Panc1 (cell line): ENCODE measurements at regions not wholly inside any gene's neighbourhood (a gene's known extent, or its start where the extent isn't known, plus 50 kb on each side); places are given as distances from the start of the nearest gene placed in this dataset.

Experiments
- ATAC-seq: fragments of 200-7000 bp; cut with Tn5 transposase; 2 replicates; pipeline ENCODE4 v1.9.1; 2020; ENCODE audit warnings: mild to moderate bottlenecking, moderate library complexity
- BruUV-seq: library from RNA; stranded (reverse); fragments of 400-500 nt; replicated peaks from 2 replicates; lab custom pipeline; 2021; lab: Mats Ljungman, UMichigan
- CTCF ChIA-PET: fragments of 300-600 bp; sonication (Branson Sonifier 250); formaldehyde crosslinking; loops from one replicate; lab custom pipeline; 2022; ENCODE audit warnings: antibody characterized with exemption; lab: Charles Lee
- POLR2A ChIA-PET: fragments of 300-600 bp; sonication (Branson Sonifier 250); formaldehyde crosslinking; loops from one replicate; lab custom pipeline; 2022; ENCODE audit warnings: antibody characterized with exemption; lab: Charles Lee
- DNase-seq: peaks from one replicate; pipeline ENCODE4 v3.0.0-alpha.2; 2010; ENCODE audit warnings: low read depth, low spot score
- H3K27ac ChIP-seq: 2 replicates; pipeline ENCODE4 v1.5.1; 2011; ENCODE audit warnings: mild to moderate bottlenecking, low read length, inconsistent platforms
- H3K27me3 ChIP-seq: fragments of 200-500 bp; sonication (Bioruptor generic); 2 replicates; pipeline ENCODE4 v1.6.0; 2014; ENCODE audit warnings: low read length, inconsistent platforms; ENCODE audit not compliant: control insufficient read depth, insufficient read depth
- H3K36me3 ChIP-seq: fragments of 200-500 bp; sonication (Bioruptor generic); 2 replicates; pipeline ENCODE4 v1.5.1; 2014; ENCODE audit warnings: inconsistent platforms, mild to moderate bottlenecking, low read length, moderate library complexity; ENCODE audit not compliant: control insufficient read depth, insufficient read depth
- H3K4me1 ChIP-seq: 2 replicates; pipeline ENCODE4 v1.5.1; 2011; ENCODE audit warnings: inconsistent platforms, mild to moderate bottlenecking, low read length, moderate library complexity; ENCODE audit not compliant: control insufficient read depth, insufficient read depth
- H3K4me3 ChIP-seq, 2 experiments: 2 replicates each; pipeline ENCODE4 v1.5.1; 2011 to 2012; ENCODE audit warnings: low read depth in 2 of 2, low read length in 2 of 2, mild to moderate bottlenecking in 2 of 2, inconsistent platforms in 1 of 2, moderate library complexity in 1 of 2
- H3K9me3 ChIP-seq: fragments of 200-500 bp; sonication (Bioruptor generic); 2 replicates; pipeline ENCODE4 v1.5.1; 2014; ENCODE audit warnings: low read depth, mild to moderate bottlenecking, inconsistent platforms, low read length, moderate library complexity; ENCODE audit not compliant: control insufficient read depth, insufficient read depth
- CTCF ChIP-seq: fragments of 450-650 bp; IDR thresholded peaks from 2 replicates; pipeline ENCODE4 v1.5.1; 2017; ENCODE audit warnings: mild to moderate bottlenecking
- POLR2AphosphoS5 ChIP-seq: IDR thresholded peaks from 2 replicates; pipeline ENCODE4 v1.6.1; 2012; ENCODE audit warnings: mild to moderate bottlenecking, low read depth, low read length, moderate library complexity
- REST ChIP-seq, 2 experiments: IDR thresholded peaks; 2 replicates each; pipeline ENCODE4 v1.6.1; 2011 to 2012; ENCODE audit warnings: low read depth in 2 of 2, control low read depth in 1 of 2, low read length in 1 of 2, mild to moderate bottlenecking in 1 of 2, moderate library complexity in 1 of 2; ENCODE audit not compliant: insufficient read depth in 1 of 2
- SIN3A ChIP-seq: IDR thresholded peaks from 2 replicates; pipeline ENCODE4 v1.6.1; 2012; ENCODE audit warnings: low read depth, mild to moderate bottlenecking, low read length, moderate library complexity, borderline replicate concordance; ENCODE audit not compliant: insufficient read depth
- TCF7L2 ChIP-seq: IDR thresholded peaks from 2 replicates; pipeline ENCODE4 v1.6.1; 2011; ENCODE audit warnings: mild to moderate bottlenecking, low read depth, low read length, inconsistent platforms
- in situ Hi-C: cut with HindIII; loops from 2 replicates; pipeline ENCODE4 v1.10.0; 2016; ENCODE audit warnings: low sequenced_read_pairs, low pct_unique_long_range_greater_than_20kb
- intact Hi-C: fragments of 100-400 bp; cut with micrococcal nuclease; formaldehyde crosslinking; loops from one replicate; pipeline ENCODE4 v1.10.0; 2022; ENCODE audit not compliant: unreplicated experiment

- Histone ChIP-seq H3K36me3 (no peaks in the 10 kb centered on the region), H3K27me3 (no peaks in the 10 kb centered on the region), H3K27ac (no peak overlapping the region), H3K4me3 (no peak overlapping the region), H3K4me1 (no peaks in the 10 kb centered on the region), H3K9me3 (no peaks in the 10 kb centered on the region)
- intact Hi-C loops (no loop called here), in situ Hi-C loops (no loop called here)
- TF ChIP-seq REST (IDR thresholded peaks at IDR 0.05; ENCODE audit: insufficient read depth in 1 of 2, low read depth in 2 of 2, low read length in 1 of 2): no peak
- TF ChIP-seq POLR2AphosphoS5: no peak
- no peak for TF ChIP-seq CTCF
- TF ChIP-seq SIN3A: no peak
- TF ChIP-seq TCF7L2: no peak
- POLR2A ChIA-PET: no interaction called here
- CTCF ChIA-PET: no interaction called here
- no TSS peak for BruUV-seq
- DNase-seq: no peak
- ATAC-seq: no peak
These were observed 329.4 kb downstream of the IRX1 start for GRCh38 chr5:3925022-3925421.

- Histone ChIP-seq H3K27me3 (no peaks in the 10 kb centered on the region), H3K4me3 (no peak overlapping the region), H3K4me1 (no peaks in the 10 kb centered on the region), H3K36me3 (no peaks in the 10 kb centered on the region), H3K9me3 (no peaks in the 10 kb centered on the region), H3K27ac (no peak overlapping the region)
- intact Hi-C loops (no loop called here), in situ Hi-C loops (no loop called here)
- ChIA-PET POLR2A (no interaction called here), CTCF (no interaction called here)
- no TSS peak for BruUV-seq
- DNase-seq (no peak), ATAC-seq (no peak)
- TF ChIP-seq TCF7L2 (no peak), REST (IDR thresholded peaks at IDR 0.05; ENCODE audit: insufficient read depth in 1 of 2, low read depth in 2 of 2, low read length in 1 of 2) (no peak), CTCF (no peak), POLR2AphosphoS5 (no peak), SIN3A (no peak)
These were observed 330.3 kb downstream of the IRX1 start for GRCh38 chr5:3925935-3926334.
